GM19452 (cell line): ENCODE measurements at regions not wholly inside any gene's neighbourhood (a gene's known extent, or its start where the extent isn't known, plus 50 kb on each side); places are given as distances from the start of the nearest gene placed in this dataset.
A peak's percentile ranks its signal among the peaks of the same experiment; 100 is the strongest.

Source experiments
- ATAC-seq: cut with Tn5 transposase; IDR thresholded peaks from one replicate; pipeline ENCODE4 v1.9.1; 2021; ENCODE audit not compliant: unreplicated experiment

DNA sequence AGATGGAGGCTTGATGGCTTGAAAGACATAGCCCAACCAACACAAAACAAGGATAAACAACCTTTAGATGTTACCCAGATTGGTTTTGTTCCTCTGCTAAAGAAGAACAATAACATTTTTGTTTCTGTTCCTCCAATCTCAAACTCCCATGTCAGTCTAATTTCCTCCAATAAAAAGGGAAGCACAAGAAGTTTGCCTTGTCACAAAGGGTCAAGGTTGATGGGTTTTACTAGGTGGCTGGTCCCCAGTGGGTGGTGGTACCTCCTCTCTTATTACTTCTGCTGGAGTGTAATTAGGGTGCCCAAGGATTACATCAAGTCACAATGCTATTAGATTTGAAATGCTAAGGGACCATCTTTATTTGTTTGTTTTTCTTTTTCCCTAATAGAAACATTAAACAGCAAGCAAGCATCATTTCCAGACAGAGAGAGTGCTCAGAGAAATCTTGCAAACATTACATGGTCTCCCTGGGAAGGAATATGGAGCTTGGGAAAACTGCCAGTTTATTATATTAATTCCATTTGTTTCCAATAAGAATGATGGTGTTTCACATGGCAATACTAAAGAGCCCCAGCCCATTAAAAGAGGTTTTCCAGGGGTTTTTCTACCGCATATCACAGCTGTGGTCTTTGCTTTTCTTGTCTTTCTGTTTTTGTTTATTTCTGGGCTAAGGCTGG lies 78.3 kb upstream of the AOAH start:
- no peak for ATAC-seq

DNA sequence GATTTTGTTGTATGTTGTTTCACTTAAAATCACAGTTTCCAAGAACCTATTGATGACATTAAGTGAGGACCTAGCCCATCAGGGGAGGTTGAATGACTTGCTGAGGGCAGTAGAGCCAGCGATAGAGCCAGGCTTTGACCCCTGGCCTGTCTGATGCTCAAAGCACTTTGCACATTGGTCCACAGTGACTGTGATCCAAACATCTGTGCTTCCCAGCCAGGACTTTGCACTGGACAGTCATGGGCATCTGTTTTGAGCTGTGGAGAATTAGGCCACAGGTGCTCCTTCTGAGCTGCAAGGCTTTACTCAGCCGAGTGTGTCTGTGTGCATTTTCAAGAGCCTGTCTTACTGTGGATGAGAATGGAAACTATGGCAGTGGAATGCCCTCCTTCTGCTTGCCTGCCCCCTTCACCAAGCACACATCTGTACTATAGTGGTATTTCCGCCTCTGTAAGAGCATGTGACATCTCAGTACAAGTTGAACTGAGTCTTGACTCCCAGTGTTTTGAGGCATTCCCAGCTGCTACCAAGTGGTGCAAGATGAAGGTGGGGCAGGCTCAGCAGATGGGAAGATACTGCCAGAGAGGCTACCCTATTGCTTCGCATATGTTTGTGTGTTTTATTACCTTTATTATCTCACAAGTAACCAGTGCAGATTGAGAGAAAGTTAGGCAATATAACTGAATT lies 72.7 kb upstream of the AOAH start:
- ATAC-seq = no peak

DNA sequence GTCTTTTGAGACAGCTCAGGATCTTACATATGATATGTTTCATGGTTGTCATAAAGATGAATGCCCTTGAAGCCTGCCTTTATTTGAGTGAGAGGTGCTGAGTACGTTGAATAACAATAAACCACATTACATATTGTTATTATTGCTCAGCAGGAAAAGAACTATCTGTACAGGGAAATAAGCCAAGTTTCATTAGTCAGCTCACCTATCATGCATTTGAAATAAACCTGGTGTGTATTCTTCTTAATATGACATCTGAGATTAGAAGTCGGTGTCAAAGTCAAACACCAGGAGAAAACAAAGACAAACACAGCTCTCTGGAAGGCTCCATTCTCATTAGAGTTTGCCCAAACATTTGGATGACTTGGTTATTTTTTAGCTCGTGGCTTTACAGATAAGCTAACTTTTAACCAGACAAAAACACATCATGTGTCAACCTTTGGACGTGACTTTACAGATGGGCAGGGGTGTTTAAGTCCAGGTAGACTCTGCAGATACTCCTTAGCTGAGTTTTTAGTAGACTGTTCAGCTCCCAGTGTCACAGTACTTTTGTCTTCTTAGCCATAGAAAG lies 71.2 kb upstream of the AOAH start:
- ATAC-seq = no peak

DNA sequence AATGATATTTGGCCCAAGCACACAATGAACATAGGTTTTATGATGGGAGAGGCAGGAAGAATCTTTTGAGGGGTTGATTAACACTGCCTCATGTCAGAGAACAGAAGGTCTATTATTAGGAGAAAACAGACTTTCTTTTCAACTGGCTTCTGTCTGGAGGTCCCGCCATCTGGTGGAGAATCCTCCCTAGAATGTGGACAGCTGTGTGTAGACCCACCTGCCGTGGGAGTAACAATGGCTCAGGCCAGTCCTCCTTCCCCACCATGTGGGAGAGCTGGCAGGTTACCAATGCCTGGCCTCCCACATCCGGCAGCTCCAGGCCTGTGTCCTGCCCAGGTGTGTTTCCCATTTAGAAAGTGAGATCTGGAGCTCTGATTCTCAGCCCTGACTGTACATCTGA lies 70.4 kb upstream of the AOAH start:
- no peak for ATAC-seq

DNA sequence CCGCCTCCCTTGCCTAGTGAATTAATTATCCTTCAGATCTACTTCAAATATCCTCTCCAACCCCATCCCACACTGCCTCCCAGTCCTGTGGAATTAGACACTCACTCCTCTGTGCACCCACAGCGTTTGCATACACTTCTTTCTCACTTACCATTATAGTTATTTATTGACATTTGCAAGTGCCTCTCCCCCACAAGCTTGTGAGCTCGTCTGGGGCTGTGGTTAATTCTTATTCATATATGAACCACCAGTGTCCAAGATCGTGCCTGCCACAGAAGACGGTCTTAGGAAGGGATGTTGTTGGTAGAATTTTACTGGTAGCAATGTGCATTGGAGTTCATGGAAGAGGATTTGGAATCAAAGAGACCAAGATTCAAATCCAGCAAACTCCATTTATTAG lies 68.1 kb upstream of the AOAH start:
- peak; percentile 66 for ATAC-seq

DNA sequence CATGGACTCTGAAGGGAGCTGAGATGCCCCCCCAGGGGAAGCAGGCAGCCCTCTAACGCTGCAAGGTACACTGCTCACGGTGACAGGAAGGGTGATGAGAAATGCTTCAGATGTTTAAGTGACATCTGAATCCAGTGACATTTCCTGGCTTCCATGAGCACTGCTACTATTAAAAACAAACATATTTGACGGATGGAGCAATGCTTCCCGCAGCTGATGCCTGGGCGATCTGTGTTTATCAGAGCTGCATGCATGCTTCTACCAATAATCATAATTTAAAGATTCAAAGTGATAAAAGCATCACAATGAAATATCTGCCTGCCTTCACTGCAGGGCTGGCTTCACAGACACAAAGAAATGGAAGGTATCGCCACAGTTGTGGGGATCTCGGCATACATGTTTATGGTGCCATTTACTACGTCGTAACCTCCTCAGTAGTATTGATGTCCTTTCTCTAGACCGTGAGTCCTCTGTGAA lies 66.1 kb upstream of the AOAH start:
- no peak for ATAC-seq

DNA sequence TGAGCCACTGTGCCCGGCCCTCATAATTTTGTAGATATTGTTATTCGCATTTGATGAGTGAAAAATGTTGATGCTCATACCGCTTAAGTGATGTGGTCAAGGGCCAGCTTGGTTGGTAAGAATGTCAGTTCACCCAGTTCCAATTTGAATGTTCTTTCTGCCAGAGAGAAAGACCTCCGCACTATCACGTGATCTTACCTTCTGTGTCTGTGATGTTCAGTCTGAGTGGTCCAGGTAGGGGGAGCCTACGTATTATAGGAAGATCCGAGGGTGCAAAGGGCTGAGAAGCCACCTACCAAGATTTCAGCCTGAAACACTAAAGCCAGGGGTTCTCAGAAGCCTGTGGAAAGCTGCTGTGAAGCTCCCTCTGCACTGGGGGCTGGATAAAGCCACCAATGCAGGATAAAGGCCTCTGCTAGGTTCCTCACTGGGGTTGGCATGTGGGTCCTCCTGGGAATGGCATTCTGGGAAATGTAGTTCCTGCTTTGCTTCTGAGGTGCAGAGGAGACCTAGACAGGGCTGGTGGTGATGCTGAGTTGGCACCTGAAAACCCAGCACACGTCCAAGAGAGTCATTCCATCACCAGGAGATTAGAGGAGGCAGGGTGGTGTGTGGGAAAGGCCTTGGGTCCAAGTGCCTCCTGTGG lies 64.7 kb upstream of the AOAH start:
- no peak for ATAC-seq

DNA sequence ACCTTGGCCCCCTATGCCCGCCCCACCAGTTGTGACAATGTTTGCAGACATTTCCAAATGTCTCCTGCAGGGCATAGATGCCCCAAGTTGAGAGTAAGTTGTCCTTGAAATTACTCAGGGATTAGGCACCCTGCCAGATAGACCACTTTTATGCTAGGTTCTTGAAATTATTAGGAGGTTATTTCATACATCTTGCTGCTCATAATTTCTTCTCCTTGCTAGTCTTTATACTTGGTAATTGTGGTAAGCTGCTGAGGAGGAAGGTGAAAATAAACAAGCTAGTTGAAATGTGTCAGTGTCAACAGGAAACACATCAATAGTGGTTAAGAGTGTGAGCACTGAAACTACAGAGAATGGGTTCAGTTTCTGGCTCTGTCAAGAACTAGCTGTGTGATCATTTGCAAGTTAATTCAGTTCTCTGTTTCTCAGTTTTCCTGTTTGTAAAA lies 63.7 kb upstream of the AOAH start:
- peak; percentile 35 for ATAC-seq

DNA sequence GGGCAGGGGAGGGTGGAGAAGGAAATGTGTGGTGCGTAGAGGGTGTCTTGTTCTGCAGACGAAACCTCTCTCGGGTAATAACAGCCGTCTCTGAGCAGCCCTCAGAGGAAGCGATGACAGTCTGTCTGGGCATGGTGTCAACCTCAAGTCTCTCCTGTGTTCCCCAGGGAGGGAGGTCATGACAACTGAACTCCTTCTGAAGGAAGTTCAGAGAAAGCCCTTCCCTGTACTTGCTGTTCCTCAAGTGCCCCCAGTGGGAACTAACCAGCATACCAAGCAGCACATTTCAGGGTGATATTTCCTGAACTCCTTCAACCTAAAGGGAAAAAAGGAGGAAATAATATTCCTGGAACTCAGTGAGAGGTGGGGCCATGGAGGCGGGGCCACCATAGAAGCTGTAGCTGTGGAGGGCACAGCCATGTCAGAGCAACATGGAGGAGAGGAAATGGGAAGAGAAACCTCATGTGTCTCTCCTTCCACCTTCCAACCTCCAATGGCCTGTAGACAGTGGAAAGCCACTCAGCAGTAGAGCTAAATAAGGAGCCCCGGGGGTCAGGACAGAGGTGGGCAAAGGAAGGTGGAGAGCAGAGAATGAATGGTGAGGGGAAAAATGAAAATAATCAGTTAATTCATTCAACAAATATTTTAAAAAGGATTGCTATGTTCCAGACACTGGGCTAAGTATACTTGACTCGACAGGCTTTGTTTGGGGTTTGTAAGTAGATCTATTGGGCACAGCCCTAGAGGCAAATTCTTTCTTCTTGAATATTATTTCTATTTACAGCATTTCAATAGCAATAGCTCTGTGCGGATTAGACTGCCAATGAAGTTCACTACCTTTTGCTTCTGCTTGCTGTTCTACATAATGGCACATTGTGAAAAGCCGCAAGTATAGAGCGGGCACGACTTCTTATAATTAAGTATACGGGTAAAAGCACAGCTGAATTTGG lies 61.0 kb upstream of the AOAH start:
- peak; percentile 99 for ATAC-seq

DNA sequence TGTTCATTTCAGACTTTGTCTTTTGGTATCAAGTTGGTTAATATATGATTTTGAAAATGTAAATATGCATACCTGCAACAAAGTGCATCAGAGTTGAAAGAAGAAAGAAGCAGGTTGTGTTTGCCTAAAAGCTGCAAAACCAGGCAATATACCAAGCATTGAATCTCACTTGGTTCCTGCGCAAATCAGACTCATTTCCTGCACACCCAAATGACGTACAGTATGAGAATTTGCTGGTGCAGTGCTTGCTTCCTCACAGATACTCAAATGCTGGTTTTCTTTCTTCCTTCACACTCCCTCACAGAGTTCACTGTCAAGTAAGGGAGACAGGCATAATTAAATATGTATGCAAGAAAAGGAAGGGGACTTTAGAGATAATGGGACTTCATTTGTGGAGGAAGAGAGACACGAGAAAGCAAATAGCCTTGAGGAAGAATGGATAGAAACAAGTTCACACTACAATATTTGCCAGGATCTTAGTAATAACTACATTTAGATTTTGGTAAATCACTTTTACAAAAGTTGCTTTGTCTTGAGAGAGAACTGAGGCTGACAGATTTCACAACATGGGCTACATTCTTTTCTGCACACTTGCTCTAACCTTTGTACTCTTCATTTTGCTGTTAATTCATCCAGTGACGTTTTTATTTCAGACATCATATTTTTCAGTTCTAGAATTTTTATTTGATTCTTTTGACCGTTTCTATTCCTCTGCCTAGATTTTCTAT lies 56.9 kb upstream of the AOAH start:
- no peak for ATAC-seq

DNA sequence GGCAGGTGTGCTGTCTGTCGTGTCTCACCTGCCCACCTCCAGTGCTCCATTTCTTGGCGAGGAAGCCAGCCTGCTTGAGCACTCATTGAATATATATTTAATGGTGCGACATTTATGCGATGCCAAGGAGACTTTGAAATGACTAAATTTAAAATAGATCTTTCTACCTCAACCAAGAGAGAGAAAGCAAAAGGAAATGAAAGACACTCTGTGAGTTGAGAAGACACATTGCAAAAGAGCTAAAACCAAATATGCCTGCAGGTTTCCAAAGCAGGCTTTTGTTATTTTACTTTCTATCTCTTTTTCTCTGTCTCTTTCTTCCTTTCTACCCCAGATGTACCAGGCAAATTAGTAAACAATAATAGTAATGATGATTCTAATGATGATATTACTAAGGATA lies 53.6 kb upstream of the AOAH start:
- ATAC-seq = no peak

DNA sequence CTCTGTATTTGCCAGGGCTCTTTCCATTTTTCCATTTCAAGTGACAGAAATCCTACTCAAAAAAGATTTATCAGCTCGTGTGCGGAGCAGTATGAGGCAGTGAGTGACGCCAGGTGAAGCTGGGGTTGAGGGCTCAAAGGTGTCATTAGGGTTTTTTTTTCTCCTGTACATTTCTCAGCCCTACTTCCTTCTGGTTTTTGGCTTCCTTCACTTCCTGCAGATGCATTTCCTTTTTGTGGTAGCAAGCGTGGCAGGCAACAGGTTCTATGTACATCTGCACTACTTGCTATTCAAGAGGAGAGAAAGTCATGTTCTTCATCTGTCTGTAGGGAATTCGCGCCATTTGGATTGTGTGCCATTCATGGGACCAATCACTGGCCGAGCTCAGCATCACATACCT lies 52.8 kb upstream of the AOAH start:
- no peak for ATAC-seq

DNA sequence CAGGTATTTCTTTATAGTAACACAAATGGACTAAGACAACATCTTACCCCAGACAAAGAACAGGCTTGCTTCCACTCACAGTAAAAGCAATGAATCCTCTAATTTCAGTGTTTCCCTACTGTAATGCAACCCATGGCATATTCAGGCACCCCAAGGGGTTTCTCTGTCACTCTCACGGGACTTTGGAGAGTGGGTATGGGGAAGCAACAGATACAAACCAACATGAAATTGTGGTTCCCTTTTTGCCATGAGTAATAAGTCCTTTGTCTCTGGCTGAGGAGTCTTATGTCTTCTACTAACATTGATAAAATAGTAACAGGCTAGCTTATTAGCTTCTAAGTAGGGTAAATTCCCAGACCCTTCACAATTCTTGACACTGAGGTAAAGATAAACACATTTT lies 51.4 kb upstream of the AOAH start:
- no peak for ATAC-seq

DNA sequence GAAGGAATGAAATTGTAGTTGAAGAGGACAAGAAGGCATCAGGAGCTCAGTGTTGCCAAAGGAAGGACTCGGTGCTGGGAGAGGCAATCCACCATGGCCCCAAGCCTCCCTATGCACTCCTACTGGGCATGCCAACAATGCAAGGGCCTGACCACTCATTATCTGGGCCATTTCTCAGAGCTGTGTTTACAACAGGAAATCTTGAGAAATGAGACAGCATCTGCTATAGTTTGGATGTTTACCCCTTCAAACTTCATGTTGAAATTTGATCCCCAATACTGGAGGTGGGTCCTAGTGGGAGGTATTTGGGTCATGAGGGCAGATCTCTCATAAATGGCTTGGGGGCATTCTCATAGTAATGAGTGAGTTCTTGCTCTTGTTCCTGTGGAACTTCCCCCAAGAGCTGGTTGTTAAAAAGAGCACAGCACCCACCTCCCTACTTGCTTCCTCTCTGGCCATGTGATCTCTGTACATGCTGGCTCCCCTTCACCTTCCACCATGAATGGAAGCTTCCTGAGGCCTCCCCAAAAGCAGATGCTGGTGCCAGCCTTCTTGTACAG lies 50.8 kb upstream of the AOAH start:
- no peak for ATAC-seq
